ES-I3 (cell line): ENCODE measurements at regions not wholly inside any gene's neighbourhood (a gene's known extent, or its start where the extent isn't known, plus 50 kb on each side); places are given as distances from the start of the nearest gene placed in this dataset.
"Not testable (repeated sequence)": the region's sequence is repeated elsewhere in the genome, so short reads cannot be mapped to it uniquely, and the experiment has no call there.

Experiments
- H3K36me3 ChIP-seq: 2 replicates; pipeline ENCODE4 v1.6.1; 2013; ENCODE audit warnings: mild to moderate bottlenecking, low read length, control low read depth, moderate library complexity; ENCODE audit not compliant: insufficient read depth
- H3K4me1 ChIP-seq: 2 replicates; pipeline ENCODE4 v1.6.1; 2013; ENCODE audit warnings: mild to moderate bottlenecking, control low read depth, low read length; ENCODE audit not compliant: insufficient read depth
- H3K9ac ChIP-seq: 2 replicates; pipeline ENCODE4 v1.6.1; 2013; ENCODE audit warnings: low read depth, mild to moderate bottlenecking, low read length, moderate library complexity
- H3K9me3 ChIP-seq: 2 replicates; pipeline ENCODE4 v1.6.1; 2013; ENCODE audit warnings: mild to moderate bottlenecking, low read length, moderate library complexity; ENCODE audit not compliant: control insufficient read depth, insufficient read depth

DNA sequence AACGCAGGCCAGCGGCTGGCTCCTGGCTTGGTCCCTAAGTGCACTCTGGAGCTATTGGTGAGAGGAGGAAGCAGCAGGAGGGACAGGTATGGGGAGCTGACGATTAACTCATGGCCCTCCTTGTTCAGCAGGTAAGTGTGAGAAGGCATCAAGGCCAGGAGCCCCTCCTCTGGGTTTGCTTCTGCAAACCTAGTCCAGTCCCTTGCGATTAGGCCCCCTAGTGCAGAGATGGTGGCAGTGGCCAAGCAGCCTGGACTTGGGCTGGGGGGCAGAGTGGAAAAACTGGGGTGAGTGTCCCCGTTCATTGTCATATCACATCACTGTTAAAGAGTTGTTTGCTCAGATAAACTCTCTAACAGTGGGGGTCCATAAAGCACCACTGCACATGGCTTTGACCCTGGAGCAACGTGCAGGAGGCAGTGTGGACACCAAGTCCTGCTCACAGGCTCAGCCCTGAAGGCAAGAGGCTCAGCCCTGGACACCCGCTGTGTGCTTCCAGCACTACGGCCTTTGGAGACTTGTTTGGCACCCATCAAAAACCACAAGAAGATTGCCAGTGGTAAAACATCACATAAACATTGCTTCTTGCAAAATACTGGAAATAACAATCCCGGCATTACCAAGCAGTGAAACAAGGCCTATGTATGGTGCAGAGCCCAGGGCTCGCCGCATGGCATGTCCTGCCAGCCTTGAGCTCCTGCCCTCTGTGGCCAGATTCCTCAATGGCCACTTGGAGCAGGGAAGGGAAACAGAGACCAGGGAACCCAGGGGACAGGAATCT is 184.3 kb upstream of the RTL1 start:
- Histone ChIP-seq H3K9ac (no peak overlapping the region), H3K9me3 (no peaks in the 10 kb centered on the region; the same call in 1 of the 2 replicates), H3K36me3 (no peaks in the 10 kb centered on the region), H3K4me1 (no peaks in the 10 kb centered on the region)

DNA sequence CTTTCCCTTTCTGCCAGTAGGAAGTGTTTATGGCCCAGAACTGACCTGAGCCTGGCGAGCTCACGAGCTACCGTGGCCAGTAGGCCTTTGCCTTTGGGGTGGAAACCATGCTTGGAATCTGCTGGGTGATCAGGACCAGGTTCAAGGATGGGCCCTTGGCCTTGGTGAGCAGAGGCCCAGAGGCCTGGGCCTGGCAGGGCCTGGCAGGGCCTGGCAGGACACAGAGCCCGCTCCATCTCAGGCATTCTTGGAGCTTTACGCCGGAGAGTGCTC is 184.8 kb upstream of the RTL1 start:
- no peak overlapping the region for H3K9ac ChIP-seq
- H3K9me3 ChIP-seq: no peaks in the 10 kb centered on the region; the same call in 1 of the 2 replicates

DNA sequence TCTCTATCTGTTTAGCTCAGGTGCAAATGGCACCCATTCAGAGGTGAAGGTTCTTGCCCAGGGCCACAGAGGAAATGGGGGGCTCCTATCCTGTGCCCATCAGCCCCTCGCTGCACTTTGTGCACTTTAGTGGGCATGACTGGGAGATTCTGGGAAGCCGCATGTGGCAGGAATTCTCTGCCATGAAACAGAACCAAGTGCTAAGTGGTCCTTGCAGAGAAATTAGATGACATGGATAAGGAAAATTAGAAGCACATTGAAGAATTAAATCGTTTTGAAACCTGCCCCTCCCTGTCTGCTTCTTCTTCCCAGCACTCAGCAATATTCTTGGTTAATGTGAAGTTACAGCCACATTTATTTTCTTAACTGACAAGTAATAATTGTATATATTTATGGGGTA is 185.2 kb upstream of the RTL1 start:
- Histone ChIP-seq H3K4me1 (no peaks in the 10 kb centered on the region), H3K9me3 (no peaks in the 10 kb centered on the region; the same call in 1 of the 2 replicates), H3K36me3 (no peaks in the 10 kb centered on the region), H3K9ac (no peak overlapping the region)

More for the DNA sequence above, 184.8 kb upstream of the RTL1 start:
- H3K36me3 ChIP-seq: no peaks in the 10 kb centered on the region
- no peaks in the 10 kb centered on the region for H3K4me1 ChIP-seq

DNA sequence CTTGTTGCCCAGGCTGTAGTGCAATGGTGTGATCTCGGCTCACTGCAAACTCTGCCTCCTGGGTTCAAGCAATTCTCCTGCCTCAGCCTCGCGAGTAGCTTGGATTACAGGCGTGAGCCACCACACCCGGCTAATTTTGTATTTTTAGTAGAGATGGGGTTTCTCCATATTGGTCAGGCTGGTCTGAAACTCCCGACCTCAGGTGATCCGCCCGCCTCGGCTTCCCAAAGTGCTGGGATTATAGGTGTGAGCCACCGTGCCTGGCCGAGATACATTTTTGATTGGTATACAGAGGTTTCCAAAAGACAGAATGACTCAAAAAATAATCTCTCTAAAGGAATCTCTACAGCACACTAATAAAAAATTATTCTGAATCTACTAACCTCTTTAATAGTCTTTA is 187.0 kb upstream of the RTL1 start:
- H3K36me3 ChIP-seq, H3K9me3 ChIP-seq, H3K9ac ChIP-seq, H3K4me1 ChIP-seq: not testable (repeated sequence)

DNA sequence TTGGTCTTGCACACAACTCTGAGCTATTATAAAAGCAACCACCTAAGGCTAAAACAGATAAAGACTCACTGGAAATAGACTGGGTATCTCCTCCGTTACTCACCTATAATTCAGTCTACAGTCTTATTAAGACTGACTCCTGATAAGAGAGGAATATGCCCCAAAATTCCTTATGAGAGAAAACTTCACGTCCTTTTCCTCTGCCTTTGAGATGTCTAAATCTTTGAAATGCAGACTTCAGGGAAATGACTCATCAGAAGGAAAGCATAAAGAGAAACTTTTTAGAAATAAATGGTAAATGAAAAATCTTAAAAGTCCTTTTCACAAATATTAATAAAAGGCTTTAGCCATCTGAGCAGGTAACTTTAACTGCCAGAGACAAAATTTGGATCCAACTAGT is 187.5 kb upstream of the RTL1 start:
- H3K9ac ChIP-seq: no peak overlapping the region
- no peaks in the 10 kb centered on the region for H3K4me1 ChIP-seq
- H3K36me3 ChIP-seq: no peaks in the 10 kb centered on the region
- no peaks in the 10 kb centered on the region; the same call in 1 of the 2 replicates for H3K9me3 ChIP-seq

DNA sequence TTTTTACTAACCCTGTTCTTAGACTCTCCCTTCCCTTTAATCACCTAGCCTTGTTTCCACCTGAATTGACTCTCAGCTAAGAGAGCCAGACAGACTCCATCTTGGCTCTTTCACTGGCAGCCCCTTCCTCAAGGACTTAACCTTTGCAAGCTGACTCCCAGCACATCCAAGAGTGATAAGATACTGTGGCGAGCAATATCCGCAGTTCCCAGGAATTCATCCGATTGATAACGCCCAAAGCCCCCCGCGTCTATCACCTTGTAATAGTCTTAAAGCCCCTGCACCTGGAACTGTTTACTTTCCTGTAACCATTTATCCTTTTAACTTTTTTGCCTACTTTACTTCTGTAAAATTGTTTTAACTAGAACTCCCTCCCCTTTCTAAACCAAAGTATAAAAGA is 191.4 kb upstream of the RTL1 start:
- H3K9me3 ChIP-seq, H3K9ac ChIP-seq, H3K36me3 ChIP-seq, H3K4me1 ChIP-seq: not testable (repeated sequence)

DNA sequence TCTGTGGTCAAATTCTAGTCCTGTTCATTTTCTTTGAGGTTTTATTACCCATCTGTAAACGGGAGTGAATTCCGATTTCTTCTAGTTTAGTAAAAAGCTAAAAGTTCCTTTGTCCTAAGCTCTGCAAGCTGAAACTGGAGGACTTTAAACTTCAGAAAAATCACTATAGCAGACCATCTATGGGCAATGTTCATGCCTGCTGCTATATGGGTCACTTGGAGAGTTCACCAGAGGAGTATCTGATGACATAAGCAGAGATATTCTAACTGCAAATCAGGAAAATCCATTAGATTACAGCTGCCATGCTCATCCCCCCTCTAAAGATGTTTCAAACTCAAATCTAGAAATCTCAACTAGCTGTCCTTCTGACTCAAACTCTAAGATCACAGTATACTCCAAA is 193.0 kb upstream of the RTL1 start:
- H3K4me1 ChIP-seq: no peaks in the 10 kb centered on the region
- H3K9ac ChIP-seq: no peak overlapping the region
- no peaks in the 10 kb centered on the region; the same call in 1 of the 2 replicates for H3K9me3 ChIP-seq
- H3K36me3 ChIP-seq: no peaks in the 10 kb centered on the region

DNA sequence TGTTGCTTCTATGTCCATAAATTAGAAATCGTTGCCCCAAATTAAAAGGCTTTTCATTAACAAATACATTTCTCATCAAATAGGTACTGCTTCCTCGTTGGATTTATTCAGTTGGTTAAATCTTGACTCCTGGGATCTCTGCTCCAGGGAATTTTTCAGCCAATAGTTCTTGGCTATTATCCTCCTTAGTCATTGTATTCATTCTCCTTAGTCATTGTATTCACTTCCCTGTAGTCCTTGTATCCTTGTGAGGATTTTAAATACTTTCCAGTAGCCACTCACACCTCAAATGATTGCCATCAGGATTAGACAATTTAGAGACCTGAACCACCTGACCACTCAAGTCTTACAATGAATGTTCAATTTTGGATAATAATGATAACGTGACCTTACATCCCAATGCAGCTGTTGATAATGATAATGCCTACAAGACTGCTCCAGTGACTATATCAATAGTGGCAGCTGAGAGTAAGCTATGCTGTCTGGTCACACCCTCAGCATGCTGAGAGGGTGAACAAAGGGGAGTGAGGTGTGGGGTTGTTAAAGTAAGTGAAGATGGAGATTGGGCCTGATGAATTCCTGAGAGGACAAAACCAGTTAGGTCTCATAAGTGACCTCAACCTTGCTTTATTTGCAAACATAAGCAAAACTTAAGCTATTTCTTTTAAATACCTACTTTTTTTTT is 193.7 kb upstream of the RTL1 start:
- Histone ChIP-seq H3K36me3 (no peaks in the 10 kb centered on the region), H3K9me3 (no peaks in the 10 kb centered on the region; the same call in 1 of the 2 replicates), H3K4me1 (no peaks in the 10 kb centered on the region), H3K9ac (no peak overlapping the region)

DNA sequence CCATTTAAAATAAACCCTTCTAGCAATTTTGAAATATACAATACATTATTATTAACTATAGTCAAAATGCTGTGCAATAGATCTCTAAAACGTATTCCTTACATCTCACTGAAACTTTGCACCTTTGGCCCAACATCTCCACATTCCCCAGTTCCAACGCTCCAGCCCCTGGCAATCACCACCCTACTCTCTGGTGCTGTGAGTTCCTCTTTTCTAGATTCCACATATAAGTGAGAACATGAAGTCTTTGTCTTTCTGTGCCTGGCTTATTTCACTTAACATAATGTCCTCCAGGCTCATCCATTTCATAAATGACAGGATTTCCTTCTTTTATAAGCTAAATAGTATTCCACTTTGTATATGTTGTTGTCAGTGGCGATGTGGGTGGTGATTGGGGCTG is 194.7 kb upstream of the RTL1 start:
- Histone ChIP-seq H3K9ac (no peak overlapping the region), H3K36me3 (no peaks in the 10 kb centered on the region), H3K9me3 (no peaks in the 10 kb centered on the region; the same call in 1 of the 2 replicates), H3K4me1 (no peaks in the 10 kb centered on the region; the same call in 1 of the 2 replicates)

DNA sequence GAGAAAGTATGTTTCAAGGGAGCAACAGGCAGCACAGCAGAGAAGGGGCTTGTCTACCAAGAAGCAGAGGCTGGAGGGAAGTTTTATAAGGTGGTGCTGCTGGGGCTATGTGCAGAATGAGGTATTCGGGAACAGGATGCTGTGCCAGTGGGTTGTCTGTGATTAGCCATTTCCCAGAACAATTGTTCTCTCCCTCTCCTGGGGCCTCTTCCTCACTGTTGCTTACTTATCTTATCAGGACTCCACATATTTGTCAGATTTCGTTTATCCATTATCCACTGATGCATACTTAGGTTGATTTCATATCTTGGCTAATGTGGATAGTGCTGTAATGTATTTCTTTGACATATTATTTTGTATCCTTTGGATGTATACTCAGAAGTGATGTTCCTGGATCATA is 195.1 kb upstream of the RTL1 start:
- H3K4me1 ChIP-seq: no peaks in the 10 kb centered on the region; the same call in 1 of the 2 replicates
- H3K9me3 ChIP-seq: no peaks in the 10 kb centered on the region; the same call in 1 of the 2 replicates
- no peaks in the 10 kb centered on the region for H3K36me3 ChIP-seq
- no peak overlapping the region for H3K9ac ChIP-seq

DNA sequence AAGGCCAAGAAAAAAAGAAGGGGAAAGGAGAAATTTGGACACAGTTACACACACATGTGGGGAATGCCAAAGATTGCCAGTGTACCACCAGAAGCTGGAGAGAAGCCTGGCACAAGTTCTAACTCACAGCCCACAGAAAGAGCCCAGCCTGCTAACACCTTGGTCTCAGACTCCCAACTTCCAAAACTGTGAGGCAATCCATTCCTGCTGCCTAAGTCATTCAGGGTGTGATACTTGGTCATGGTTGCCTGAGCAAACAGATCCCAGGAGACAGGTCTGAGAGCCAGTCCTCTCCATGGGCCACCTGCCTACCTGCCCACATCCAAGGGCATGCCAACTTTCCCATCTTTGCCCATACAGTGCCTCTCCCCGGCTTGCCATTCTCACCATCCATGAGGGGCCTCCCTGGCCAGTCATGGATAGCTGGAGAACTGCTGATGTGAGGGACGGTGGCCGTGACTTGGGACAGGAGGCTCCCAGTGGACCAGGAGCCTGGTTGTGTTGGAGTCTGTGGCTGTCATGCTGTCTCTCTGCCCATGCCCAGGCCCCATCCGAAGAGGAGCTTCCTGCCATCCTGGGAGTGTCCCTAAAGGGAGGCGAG is 198.0 kb upstream of the RTL1 start:
- H3K4me1 ChIP-seq: no peaks in the 10 kb centered on the region; the same call in 1 of the 2 replicates

DNA sequence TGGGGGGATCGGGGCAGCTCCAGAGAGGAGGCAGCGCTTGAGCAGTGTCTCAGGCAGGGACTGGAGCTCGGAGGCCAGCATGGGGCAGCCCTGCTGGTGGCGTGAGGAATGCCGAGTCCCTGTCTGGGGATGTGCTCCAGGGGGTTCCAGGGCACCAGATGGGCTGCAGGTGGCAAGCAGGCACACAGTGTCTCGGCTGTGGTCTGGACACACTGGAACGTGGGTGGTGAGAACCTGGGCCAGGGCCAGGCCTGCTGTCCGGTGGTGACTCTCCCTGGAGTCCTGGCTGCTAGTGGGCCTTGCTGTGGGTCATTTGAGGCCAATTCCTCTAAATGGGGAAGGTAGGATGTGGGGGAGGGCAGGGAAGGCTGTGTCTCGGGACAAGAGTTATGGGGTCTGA is 199.4 kb upstream of the RTL1 start:
- no peak overlapping the region for H3K9ac ChIP-seq
- no peaks in the 10 kb centered on the region for H3K36me3 ChIP-seq

More for the DNA sequence above, 198.0 kb upstream of the RTL1 start:
- H3K9ac ChIP-seq: no peak overlapping the region
- H3K36me3 ChIP-seq: no peaks in the 10 kb centered on the region
- no peaks in the 10 kb centered on the region; the same call in 1 of the 2 replicates for H3K9me3 ChIP-seq

DNA sequence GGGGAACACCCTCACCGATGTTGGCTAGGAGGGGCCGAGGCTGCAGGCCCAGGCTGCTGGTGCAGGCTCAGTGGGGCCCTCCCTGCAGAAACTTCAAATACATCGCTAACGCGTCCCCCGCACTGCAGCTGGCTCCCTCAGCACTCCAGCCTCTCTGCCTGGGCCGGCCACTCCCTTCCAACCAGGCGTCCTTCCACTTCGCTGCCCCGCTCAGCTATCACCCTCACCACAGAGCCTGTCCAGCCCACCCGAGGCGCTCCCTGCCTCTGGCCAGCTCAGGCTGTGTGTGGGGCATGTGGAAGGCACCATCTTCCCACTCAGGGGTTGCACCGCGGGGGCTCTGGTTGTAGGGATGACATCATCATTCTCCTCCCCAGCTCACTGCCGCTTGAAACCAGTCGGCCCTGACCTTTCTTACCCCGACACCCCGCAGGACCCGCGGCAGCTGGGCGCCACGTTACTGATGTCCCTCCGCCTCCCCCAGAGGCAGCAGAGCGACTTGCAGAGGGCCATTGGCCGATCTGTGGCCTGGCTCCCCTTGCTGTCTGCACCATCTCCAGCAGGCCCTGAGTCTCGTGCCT is 199.9 kb upstream of the RTL1 start:
- Histone ChIP-seq H3K36me3 (no peaks in the 10 kb centered on the region), H3K9ac (no peak overlapping the region), H3K4me1 (no peaks in the 10 kb centered on the region; the same call in 1 of the 2 replicates), H3K9me3 (no peaks in the 10 kb centered on the region; the same call in 1 of the 2 replicates)

More for the DNA sequence above, 199.4 kb upstream of the RTL1 start:
- Histone ChIP-seq H3K9me3 (no peaks in the 10 kb centered on the region; the same call in 1 of the 2 replicates), H3K4me1 (no peaks in the 10 kb centered on the region; the same call in 1 of the 2 replicates)

DNA sequence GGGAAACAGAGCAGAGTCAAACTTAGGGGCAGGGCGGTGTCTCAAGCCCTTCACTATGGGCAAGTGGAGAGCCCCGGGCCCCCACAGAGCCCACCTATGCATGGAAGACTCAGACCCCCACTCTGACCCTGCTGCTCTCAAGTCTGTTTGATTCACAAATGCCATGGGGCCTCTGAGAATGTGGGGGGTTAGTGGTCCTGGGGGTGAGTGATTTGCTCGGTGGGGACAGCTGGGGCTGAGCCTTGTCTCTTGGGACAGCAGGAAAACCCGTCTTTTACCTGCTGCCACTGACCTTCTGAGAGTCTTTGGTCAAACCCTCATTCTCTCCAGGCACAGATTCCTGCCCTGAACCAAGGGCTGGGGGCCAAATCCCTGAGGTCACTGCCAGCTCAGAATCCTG is 201.0 kb upstream of the RTL1 start:
- no peak overlapping the region for H3K9ac ChIP-seq
- no peaks in the 10 kb centered on the region; the same call in 1 of the 2 replicates for H3K4me1 ChIP-seq
- no peaks in the 10 kb centered on the region for H3K36me3 ChIP-seq
- H3K9me3 ChIP-seq: no peaks in the 10 kb centered on the region; the same call in 1 of the 2 replicates
